Amniotic stem cell (primary cell): ENCODE measurements at regions not wholly inside any gene's neighbourhood (a gene's known extent, or its start where the extent isn't known, plus 50 kb on each side); places are given as distances from the start of the nearest gene placed in this dataset.
"Not testable (repeated sequence)": the region's sequence is repeated elsewhere in the genome, so short reads cannot be mapped to it uniquely, and the experiment has no call there.

Experiments used
- DNase-seq: peaks from one replicate; lab custom pipeline; 2025; lab: John Stamatoyannopoulos, UW

DNA sequence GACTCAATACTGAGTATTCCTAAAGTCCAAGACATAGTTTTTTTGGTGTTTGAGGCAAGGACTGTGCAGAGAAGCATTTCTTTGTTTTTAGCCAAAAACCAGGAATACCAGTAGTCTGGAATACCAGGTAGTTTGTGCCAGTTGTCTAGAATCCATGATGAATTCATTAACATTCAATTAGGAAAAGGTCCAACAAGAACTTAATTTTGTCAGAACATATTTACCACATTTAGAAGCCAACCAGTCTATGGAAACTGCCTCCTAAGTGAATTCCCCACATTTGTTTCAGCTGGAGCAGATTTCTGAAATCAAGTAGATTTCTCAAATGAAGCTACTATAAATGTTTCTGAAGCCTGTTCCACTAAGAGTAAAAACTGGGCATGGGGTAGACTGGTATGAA is 1584.8 kb upstream of the ADGRL3 start:
- no peak for DNase-seq

DNA sequence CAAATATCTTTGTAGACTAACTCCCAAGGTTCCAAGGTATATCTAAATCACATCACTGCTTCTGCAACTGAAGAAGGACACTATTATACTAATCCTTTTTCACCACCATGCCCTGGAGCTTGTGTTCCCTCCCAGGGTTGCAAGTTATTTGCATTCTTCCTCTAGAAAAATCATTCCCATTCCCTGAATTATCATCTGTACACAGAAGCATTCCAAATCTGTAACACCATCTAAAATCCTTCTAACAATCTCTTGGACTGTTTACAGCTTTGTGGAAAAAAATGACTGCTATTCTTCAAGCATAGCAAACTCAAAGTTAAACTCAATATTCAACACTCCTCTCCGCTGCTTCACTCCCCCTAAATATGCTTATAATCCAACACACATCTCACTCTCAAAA is 1570.8 kb upstream of the ADGRL3 start:
- DNase-seq = no peak

DNA sequence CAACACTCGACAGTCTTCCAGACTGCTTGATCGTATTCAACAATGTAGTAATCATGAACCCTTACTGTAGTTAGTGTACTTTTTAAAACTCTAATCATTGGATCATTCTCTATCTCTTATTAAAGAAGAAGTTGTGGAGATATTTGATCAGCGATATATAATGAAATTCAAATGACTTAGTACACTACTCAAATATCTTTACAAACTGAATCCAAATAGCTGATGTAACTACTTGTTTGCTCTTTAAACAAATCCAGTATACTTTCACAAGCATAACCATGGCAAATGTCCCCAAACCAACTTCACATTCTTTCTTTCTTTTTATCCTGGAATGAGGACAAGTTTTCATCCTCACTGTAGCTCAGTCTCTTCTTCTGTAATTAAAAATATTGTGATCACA is 1569.9 kb upstream of the ADGRL3 start:
- DNase-seq = no peak

DNA sequence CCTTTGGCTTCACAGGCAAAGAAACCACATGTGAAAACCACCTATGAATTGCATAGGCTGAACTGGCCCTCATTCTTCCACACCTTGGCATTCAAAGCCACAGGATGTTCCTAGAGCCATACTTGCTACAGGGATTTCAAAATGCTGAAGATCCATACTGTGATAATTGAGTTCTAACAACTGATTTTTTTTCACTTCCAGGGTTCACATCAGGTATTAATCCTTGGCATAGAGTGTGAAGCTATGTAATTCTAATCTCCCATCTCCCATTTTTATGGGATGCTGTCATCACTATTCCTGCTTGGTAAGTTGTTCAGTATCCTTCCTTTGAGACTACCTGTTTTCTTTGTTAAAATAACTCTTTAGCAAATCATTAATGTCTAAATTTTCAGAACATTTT is 1569.2 kb upstream of the ADGRL3 start:
- no peak for DNase-seq

DNA sequence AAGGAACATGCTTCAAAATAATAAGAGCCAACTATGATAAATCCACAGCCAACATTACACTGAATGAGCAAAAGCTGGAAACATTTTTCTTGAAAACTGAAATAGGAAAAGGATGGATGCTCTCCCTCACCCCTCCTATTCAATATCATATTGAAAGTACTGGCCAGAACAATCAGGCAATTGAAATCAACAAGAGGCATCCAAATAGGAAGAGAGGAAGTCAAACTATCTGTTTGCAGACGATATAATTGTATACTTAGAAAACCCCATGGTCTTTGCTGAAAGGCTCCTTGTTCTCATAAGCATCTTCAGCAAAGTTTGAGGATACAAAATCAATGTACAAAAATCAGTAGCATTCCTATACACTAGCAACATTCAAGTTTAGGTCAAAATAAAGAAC is 1562.5 kb upstream of the ADGRL3 start:
- no peak for DNase-seq

DNA sequence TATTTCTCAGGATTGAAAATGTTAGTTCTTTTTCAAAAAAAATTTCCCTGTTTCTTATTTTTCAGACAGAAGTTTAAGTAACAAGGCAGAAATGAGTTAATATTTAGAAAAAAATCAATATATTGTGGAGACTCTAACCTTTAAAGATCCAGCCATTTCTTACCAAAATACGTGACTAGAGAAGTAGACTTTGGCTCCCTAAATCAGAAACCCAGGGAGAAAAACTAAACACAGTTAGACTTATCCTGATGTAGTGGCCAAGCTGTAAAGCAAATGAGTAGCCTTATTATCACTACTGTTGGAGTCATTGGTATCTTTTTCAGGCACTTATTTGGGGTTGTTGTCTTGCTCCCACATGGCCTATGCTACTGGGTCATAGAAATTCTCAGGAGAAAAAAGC is 1556.4 kb upstream of the ADGRL3 start:
- no peak for DNase-seq

DNA sequence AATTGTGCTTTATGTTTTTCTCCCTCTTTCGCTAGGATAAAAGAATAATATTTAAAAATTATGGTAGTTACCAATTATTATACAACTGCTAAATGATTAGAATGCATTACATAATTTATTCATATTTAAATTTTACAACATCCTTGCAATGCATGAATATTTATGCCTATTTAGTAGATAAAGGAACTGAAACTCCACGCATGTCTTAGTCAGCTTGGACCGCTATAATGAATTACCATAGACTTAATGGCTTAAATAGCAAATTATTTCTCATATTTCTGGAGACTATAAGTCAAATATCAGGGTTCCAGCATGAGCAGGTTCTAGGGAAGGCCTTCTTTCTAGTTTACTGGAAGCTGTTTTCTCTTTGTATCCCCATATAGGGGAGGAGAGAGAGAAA is 1555.4 kb upstream of the ADGRL3 start:
- no peak for DNase-seq

DNA sequence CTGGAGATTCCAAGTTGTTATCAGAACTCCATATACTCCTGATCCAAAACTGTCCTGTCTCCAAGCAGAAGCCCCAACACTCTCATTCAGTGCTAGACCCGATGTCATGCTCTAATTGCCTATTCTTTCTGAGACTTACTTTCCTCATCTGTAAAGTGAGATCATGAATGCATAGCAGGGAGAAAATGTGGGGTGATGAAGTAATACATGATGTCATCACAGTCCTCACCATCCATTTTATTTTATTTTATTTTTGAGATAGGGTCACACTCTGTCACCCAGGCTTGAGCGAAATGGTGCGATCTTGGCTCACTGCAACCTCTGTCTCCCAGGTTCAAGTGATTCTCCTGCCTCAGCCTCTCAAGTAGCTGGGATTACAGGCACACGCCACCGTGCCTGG is 1554.0 kb upstream of the ADGRL3 start:
- DNase-seq = no peak

DNA sequence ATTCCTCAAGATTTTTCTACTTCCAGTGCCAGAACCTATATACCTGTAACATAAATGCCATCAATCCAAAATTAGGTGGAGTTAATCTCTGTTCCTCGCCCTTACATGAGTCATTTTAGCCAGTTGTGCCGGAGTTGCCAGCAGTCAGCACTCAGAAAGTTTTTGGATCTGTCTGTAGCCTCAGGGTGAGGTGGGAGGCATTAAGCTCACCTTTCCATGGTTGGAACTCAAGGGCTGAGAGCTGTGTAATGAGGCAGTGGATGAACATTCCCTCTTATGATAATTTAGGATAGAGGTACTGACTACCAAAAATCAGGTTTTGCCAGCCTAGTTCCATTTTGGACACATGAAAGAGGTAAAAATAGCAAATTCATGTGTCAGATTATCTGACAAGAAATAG is 1553.1 kb upstream of the ADGRL3 start:
- no peak for DNase-seq

DNA sequence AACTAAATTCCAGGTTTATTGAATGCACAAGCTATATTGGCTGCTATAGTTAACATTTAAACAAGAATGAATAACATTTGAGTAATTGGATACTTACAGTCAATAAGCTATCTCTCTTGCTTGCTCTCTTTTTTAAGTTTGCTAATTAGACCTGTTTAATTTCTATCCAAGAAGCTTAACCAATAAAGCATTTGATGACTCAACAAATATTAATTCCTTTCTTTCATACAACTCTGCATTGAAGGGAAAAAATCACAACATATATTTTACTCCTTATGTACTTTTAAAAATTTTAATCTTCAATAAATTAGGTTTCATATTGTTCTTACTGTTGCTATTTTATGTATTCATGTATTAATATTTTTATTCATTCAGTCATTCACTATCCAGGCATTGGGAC is 1552.6 kb upstream of the ADGRL3 start:
- no peak for DNase-seq

DNA sequence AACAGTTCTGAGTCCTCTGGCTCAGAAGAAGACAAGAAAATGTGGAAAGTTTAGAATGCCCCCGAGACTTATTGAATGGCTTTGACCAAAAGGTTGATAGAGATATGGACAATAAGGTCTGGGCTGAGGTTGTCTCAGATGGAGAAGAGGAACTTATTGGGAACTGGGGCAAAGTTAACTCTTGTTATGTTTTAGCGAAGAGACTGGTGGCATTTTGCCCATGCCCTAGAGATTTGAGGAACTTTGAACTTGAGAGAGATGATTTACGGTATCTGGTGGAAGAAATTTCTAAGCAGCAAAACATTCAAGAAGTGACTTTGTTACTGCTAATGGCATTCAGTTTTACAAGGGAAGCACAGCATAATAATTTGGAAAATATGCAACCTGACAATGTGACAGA is 1549.3 kb upstream of the ADGRL3 start:
- DNase-seq = no peak

DNA sequence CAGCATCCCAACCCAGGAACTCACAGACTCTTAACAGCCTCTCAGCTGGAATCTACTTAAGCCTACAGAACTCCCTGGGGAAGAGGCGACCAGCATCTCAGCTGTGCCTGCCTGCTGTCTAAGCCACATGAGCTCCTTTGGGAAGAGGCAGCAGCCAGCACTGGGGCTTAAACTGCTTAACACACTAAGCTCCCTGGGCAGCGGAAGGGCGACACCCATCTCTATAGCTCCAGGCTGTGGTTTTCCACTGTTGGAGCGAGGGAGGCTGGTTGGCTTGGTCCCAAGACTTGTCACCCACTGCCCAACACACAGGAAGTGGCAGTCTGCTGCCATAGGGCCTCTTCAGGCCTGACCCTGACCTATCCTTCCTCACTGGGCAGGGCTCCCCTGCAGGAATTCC is 1544.1 kb upstream of the ADGRL3 start:
- no peak for DNase-seq

DNA sequence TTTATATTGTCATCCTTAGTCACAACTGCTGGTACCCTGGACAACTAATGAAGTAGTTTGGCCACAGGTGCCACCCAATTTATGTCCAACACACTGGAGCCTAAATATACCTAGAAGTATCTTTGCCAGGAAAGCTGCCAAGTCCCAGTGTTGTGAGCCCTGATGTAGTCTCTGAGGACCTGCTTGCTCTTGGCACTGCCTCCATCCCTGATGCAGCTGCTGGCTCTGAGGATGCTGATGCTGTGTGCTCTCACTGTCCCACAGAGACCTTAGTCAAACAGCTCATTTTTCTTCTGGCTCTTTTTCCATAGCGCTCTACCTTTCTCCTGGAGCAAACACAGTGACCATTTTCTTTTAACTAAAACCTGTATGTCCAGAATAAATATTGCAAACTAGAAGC is 1535.4 kb upstream of the ADGRL3 start:
- DNase-seq = no peak

DNA sequence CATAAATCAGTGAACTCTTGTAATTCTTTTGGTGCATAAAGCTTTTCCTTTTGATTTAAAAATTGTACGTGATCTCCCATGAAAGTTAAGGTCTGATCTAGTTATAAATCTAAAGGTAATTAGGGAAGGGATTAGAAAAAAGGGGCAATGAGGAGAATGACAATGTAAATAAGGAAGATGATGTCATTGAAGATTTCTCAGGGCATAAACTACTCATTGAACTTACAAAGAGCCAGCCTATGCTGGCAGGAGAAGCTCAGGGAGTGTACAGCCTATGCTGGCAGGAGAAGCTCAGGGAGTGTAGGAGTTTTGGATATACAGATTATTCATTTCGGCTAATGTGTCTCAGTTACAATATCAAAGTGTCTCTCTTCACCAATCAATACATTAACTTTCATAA is 1533.5 kb upstream of the ADGRL3 start:
- DNase-seq = no peak

DNA sequence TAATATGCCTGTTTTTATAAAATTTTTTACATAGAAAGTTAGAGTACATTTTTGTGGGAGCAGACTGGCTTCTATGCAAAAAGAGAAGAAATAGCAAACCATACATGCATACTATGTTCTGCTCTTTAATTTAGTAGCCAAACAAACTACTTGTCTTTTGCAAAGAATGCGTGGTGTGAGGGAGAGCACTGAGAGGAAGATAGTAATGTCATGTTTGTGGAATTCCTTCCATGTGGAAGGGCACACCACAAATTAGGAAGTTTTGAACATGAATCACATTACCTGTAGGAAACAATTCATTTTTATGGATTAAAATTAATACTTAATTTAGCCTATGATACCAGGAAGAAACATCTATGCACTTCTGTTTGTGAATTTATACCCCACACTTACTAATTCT is 1529.1 kb upstream of the ADGRL3 start:
- DNase-seq = no peak

DNA sequence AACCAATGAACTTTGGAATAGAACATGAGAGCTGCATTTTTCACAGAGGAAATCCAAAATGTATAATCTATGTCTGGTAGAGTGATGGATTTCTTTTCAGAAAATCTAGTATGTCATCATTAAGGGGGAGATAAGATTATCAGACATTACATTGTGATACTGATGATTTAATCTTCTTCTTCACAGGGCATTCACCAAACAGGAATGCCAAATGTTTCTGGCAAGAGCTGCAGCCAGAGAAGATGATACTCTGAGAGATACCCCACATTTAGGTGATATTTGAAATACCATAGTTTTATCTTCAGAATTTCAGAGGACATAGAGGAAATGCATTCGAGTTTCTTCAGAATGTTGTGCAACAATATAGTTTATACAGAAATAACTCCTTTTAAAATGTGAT is 1523.7 kb upstream of the ADGRL3 start:
- DNase-seq = no peak

DNA sequence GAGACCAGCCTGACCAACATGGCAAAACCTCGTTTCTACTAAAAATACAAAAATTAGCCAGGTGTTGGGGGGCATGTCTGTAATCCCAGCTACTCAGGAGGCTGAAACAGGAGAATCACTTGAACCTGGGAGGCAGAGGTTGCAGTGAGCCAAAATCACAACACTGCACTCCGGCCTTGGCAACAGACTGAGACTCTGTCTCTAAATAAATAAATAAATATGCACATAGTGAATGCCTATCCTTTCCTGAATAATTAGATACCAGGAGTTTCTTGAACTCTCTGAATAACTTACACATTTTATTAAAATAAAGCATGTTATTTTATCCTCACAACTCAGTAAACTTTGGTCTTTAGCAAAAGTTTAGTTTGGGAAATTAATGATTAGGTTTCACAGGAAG is 1523.1 kb upstream of the ADGRL3 start:
- not testable (repeated sequence) for DNase-seq

DNA sequence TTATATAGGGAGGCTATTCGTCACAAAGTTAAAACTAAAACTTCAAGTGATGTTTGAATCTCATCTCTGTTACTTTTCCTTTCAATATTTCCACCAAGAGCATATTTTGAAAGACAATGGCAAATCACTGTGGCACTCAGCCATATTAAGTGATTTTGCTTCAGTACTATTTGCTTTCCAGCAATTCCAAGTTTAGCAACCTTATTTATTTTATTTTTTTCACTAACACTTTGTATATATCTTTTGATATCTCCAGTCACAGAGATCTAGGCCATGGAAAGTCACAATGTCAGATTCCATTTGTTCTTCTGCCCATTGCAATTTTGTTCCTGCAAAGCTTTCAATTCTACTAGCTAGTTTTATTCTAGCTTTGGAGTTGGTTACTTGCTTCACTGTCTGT is 1514.5 kb upstream of the ADGRL3 start:
- no peak for DNase-seq

DNA sequence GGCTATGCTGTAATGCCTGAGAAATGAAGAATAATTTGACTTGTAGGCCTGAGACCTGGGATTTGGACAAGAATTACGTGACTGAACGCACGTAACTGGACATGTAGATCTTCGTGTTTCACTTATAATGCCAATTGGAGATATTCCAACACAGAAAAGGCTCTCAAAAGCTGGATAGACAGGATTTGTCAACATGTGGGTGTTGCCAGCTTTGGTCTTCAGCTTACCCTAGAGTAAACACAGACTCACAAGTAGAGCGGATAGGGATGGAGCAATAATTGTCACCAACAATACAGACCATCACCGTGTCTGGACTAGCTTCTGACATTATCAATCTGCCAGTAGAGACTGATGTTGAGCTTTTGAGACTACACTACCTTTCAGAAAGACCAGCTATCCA is 1511.0 kb upstream of the ADGRL3 start:
- no peak for DNase-seq

DNA sequence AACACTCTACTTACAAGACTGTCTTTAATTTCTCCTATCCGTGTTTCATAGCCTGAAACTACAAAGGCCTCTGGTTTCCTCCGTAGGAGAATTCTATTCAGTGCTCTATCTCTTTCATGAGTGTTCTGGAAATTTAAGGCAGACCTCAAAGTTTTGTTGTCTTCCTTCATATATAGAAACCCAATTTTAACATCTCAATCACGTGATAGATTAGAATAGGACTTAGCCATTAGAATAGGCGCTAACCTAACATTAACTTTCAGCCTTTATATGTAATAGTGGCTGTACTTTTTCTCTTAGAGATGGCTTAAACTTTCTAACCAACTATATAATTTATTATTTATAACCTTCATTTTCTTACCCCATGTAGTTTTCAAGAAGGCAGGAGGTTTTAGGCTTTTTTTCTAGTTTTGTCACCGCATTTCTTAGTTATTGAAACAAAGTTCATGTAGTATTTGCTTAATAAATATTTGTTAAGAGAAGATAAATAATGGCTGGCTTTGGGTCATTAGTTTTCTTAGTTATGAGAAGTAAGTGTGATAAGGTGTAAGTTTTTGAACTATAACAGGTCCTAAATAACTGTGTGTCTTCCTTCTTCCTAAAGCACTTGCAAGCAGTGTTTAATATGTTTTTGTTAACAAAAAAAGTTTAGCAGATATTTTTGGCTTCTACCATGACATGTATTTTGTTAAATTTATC is 1504.6 kb upstream of the ADGRL3 start:
- DNase-seq = no peak

DNA sequence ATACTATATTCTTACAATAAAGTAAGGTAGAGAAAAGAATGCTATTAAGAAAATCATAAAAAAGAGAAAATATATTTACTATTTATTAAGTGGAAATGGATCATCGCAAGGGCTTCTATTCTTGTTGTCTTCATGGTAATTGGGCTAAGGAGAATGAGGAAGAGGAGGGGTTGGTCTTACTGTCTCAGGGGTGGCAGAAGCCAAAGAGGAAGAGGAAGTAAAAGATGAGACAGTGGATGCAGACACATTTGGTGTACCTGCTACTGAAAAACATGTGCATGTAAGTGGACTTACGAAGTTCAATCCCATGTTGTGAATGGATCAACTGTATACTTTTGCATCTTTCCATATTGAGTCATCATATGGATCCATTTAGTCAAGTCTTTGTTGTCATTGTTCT is 1502.1 kb upstream of the ADGRL3 start:
- no peak for DNase-seq

DNA sequence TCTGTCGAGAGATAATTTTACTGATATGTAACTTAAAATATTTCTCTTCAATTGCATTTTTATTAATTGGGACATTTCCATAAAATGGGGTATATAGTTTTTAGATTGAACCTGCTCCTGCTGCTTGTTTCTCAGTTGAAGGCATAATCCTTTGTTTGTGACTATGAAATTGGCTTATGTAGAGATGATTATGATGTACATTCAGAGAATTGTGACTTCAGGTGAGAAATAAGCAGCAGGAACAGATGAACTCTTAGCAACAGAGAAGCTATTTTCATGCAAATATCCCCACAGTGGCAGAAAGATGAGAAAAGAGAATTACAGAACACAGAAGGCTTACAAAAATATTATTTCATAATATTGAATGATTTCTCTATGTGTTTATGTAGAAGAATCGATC is 1499.5 kb upstream of the ADGRL3 start:
- DNase-seq = no peak

DNA sequence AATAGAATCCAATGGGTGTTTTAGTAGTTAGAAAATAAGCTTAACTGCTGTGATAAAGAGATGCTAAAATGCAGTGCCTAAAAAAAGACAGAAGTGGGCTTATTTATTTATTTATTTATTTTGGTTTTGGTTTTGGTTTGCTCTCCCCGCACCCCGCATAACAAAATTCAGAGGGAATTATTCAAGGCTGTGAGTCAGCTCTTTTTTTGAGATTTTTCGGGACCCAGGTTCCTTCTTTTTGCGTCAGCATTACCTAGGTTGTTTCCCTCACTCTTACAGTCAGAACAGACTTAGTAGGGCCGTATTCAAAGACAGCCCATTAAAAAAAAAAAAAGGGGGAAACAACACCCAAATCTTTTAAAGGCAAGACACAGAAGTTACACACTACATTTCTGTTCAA is 1495.5 kb upstream of the ADGRL3 start:
- DNase-seq = no peak

DNA sequence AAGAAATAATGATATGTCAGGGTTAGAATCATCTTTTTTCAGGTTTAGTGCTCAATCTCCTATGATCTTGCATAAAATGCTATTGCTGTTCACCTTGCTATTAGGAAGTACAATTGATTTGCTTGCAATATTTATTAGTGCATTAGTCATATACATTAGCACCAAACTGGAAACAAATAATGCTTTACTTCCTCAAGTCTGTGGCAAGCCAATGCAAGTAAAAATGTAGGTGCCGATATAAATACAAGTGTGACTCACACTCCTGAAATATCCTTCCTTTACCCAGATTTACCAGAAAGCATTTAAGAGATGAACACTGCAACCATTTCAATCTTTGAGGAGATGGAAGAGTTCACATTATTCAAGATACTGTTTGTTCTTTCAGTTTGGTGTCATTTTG is 1487.7 kb upstream of the ADGRL3 start:
- DNase-seq = no peak

DNA sequence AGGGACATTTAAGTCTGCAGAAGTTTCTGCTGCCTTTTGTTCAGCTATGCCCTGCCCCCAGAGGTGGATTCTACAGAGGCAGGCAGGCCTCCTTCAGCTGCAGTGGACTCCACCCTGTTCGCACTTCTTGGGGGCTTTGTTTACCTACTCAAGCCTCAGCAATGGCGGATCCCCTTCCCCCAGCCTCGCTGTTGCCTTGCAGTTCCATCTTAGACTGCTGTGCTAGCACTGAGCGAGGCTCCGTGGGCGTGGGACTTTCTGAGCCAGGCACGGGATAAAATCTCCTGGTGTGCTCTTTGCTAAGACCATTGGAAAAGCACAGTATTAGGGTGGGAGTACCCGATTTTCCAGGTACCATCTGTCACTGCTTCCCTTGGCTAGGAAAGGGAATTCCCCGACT is 1475.8 kb upstream of the ADGRL3 start:
- DNase-seq = not testable (repeated sequence)
